ENCODE measurements at regions not wholly inside any gene's neighbourhood (a gene's known extent, or its start where the extent isn't known, plus 50 kb on each side); places are given as distances from the start of the nearest gene placed in this dataset.

DNA sequence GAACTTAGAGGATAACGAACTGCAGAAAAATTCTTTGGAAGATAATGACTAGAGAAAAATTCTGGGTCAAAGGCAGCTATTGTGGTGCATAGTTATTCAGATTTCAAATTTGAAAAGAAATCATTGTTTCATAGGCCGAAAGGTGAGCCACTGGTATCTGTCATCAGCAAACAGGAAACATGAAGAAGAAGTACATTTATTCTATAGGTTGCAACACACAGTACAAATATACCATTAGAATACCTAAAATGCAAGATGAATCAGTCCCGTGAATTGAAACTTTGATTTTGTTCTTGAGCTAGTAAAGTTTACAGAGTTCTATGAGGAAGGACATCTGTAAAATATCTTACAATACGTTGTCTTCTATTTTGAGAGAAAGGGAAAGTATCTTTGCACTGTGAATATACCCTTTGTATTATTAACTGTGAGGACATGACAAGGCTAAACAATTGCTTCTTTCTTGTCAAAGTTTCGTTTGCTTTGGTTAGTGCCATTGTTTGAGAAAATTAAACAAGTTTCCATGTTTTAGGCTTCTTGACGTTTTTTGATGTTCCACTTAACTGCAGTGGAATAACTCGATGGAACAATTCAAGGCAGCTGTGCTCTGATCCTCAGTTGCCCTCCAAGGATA, 84.7 kb downstream of the HDGFL1 start:
- Histone ChIP-seq H3K4me3 (ENCODE audit: low read length) (no peak overlapping the region), H3K79me2 (replicated peaks; ENCODE audit: insufficient read depth, low read length) (no peaks in the 10 kb centered on the region), H3K27ac (ENCODE audit: low read length) (no peak overlapping the region), H2AFZ (ENCODE audit: low read depth, low read length) (no peak overlapping the region), H3K9me3 (ENCODE audit: low read length) (no peaks in the 10 kb centered on the region), H3K9me2 (ENCODE audit: insufficient read depth, low read length) (no peaks in the 10 kb centered on the region), H3K36me3 (ENCODE audit: insufficient read depth, low read length) (no peaks in the 10 kb centered on the region), H3K9ac (ENCODE audit: low read length) (no peak overlapping the region), H4K20me1 (ENCODE audit: insufficient read depth) (no peaks in the 10 kb centered on the region), H3K27me3 (ENCODE audit: insufficient read depth, low read depth, low read length) (no peaks in the 10 kb centered on the region), H3K4me2 (ENCODE audit: low read length) (no peak overlapping the region), H3F3A (ENCODE audit: insufficient read depth, low read length, poor library complexity, severe bottlenecking) (no peaks in the 10 kb centered on the region)
- TF ChIP-seq POLR2AphosphoS5 (IDR thresholded peaks at IDR 0.05) (no peak), MXI1 (conservative IDR thresholded peaks at IDR 0.05; ENCODE audit: poor library complexity, severe bottlenecking) (no peak), EP300 (conservative IDR thresholded peaks at IDR 0.05; ENCODE audit: poor library complexity, severe bottlenecking) (no peak), SMC3 (conservative IDR thresholded peaks at IDR 0.05; ENCODE audit: poor library complexity) (no peak), EZH2 (IDR thresholded peaks at IDR 0.05; ENCODE audit: borderline replicate concordance, insufficient read depth, low read length, poor library complexity, severe bottlenecking) (no peak), RAD21 (conservative IDR thresholded peaks at IDR 0.05) (no peak), TAF1 (IDR thresholded peaks at IDR 0.05; ENCODE audit: low read depth) (no peak)
- TF ChIP-seq, protein P1, sequence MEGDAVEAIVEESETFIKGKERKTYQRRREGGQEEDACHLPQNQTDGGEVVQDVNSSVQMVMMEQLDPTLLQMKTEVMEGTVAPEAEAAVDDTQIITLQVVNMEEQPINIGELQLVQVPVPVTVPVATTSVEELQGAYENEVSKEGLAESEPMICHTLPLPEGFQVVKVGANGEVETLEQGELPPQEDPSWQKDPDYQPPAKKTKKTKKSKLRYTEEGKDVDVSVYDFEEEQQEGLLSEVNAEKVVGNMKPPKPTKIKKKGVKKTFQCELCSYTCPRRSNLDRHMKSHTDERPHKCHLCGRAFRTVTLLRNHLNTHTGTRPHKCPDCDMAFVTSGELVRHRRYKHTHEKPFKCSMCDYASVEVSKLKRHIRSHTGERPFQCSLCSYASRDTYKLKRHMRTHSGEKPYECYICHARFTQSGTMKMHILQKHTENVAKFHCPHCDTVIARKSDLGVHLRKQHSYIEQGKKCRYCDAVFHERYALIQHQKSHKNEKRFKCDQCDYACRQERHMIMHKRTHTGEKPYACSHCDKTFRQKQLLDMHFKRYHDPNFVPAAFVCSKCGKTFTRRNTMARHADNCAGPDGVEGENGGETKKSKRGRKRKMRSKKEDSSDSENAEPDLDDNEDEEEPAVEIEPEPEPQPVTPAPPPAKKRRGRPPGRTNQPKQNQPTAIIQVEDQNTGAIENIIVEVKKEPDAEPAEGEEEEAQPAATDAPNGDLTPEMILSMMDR (IDR thresholded peaks at IDR 0.05; ENCODE audit: poor library complexity, severe bottlenecking) = no peak
- TF ChIP-seq, protein P2, sequence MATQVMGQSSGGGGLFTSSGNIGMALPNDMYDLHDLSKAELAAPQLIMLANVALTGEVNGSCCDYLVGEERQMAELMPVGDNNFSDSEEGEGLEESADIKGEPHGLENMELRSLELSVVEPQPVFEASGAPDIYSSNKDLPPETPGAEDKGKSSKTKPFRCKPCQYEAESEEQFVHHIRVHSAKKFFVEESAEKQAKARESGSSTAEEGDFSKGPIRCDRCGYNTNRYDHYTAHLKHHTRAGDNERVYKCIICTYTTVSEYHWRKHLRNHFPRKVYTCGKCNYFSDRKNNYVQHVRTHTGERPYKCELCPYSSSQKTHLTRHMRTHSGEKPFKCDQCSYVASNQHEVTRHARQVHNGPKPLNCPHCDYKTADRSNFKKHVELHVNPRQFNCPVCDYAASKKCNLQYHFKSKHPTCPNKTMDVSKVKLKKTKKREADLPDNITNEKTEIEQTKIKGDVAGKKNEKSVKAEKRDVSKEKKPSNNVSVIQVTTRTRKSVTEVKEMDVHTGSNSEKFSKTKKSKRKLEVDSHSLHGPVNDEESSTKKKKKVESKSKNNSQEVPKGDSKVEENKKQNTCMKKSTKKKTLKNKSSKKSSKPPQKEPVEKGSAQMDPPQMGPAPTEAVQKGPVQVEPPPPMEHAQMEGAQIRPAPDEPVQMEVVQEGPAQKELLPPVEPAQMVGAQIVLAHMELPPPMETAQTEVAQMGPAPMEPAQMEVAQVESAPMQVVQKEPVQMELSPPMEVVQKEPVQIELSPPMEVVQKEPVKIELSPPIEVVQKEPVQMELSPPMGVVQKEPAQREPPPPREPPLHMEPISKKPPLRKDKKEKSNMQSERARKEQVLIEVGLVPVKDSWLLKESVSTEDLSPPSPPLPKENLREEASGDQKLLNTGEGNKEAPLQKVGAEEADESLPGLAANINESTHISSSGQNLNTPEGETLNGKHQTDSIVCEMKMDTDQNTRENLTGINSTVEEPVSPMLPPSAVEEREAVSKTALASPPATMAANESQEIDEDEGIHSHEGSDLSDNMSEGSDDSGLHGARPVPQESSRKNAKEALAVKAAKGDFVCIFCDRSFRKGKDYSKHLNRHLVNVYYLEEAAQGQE (IDR thresholded peaks at IDR 0.05; ENCODE audit: borderline replicate concordance) = no peak

DNA sequence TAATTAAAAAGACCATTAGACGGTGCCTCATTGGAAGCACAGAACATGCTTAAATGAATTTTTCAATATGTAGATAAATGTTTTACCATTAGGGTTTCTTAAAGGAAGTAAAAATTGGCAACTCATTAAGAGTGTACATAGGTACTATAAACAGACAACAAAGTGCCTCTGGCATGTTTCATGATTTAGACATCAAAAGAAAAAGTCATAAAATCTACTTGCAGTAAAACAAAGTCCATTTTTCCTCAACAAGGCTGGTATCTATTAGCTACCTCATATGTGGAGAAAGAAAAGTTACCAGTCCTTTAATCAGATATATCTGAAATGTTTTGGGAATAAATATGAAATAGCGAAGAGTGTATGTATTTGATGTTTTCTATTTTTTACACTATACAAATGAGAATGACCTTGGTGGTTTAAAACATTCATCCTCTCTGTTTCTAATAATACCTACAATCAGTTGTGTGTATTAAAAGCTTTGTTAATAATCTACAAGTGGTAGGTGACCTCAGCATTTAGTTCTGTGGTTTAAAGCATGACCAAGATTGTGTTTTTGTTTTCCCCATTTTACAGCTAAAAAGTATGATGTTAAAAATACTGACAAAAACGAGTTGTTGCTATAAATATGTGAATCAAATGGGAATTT, 87.5 kb downstream of the HDGFL1 start:
- Histone ChIP-seq H3K4me3 (ENCODE audit: low read length) (no peak overlapping the region), H2AFZ (ENCODE audit: low read depth, low read length) (no peak overlapping the region), H3K36me3 (ENCODE audit: insufficient read depth, low read length) (no peaks in the 10 kb centered on the region), H3K9me2 (ENCODE audit: insufficient read depth, low read length) (no peaks in the 10 kb centered on the region), H3K79me2 (replicated peaks; ENCODE audit: insufficient read depth, low read length) (no peaks in the 10 kb centered on the region), H3K9me3 (ENCODE audit: low read length) (no peaks in the 10 kb centered on the region), H4K20me1 (ENCODE audit: insufficient read depth) (no peaks in the 10 kb centered on the region), H3K4me2 (ENCODE audit: low read length) (no peak overlapping the region), H3F3A (ENCODE audit: insufficient read depth, low read length, poor library complexity, severe bottlenecking) (no peaks in the 10 kb centered on the region), H3K27ac (ENCODE audit: low read length) (no peak overlapping the region), H3K9ac (ENCODE audit: low read length) (no peak overlapping the region), H3K27me3 (ENCODE audit: insufficient read depth, low read depth, low read length) (no peaks in the 10 kb centered on the region)
- no peak for TF ChIP-seq EZH2 (IDR thresholded peaks at IDR 0.05; ENCODE audit: borderline replicate concordance, insufficient read depth, low read length, poor library complexity, severe bottlenecking)
- TF ChIP-seq, protein P1 (IDR thresholded peaks at IDR 0.05; ENCODE audit: poor library complexity, severe bottlenecking) = no peak
- TF ChIP-seq EP300 (conservative IDR thresholded peaks at IDR 0.05; ENCODE audit: poor library complexity, severe bottlenecking) = no peak
- TF ChIP-seq, protein P2 (IDR thresholded peaks at IDR 0.05; ENCODE audit: borderline replicate concordance) = no peak
- no peak for TF ChIP-seq POLR2AphosphoS5 (IDR thresholded peaks at IDR 0.05)
- TF ChIP-seq MXI1 (conservative IDR thresholded peaks at IDR 0.05; ENCODE audit: poor library complexity, severe bottlenecking) = no peak
- TF ChIP-seq RAD21 (conservative IDR thresholded peaks at IDR 0.05) = no peak
- no peak for TF ChIP-seq TAF1 (IDR thresholded peaks at IDR 0.05; ENCODE audit: low read depth)
- TF ChIP-seq SMC3 (conservative IDR thresholded peaks at IDR 0.05; ENCODE audit: poor library complexity) = no peak

Measured in neural cell (in vitro differentiated cells).